DOHH2 (cell line): ENCODE measurements at regions not wholly inside any gene's neighbourhood (a gene's known extent, or its start where the extent isn't known, plus 50 kb on each side); places are given as distances from the start of the nearest gene placed in this dataset.

Experiments used
- H3F3A ChIP-seq: fragments of 200-600 bp; sonication (generic), shearing (Covaris generic); 2 replicates; pipeline ENCODE4 v1.6.0; 2016; ENCODE audit warnings: antibody characterized with exemption, mild to moderate bottlenecking; ENCODE audit not compliant: control insufficient read depth, insufficient read depth
- H3K27ac ChIP-seq: fragments of 200-600 bp; sonication (generic); 2 replicates; pipeline ENCODE4 v1.5.1; 2014; ENCODE audit warnings: low read depth, mild to moderate bottlenecking, low read length, moderate library complexity
- H3K27me3 ChIP-seq: fragments of 200-600 bp; sonication (generic); 2 replicates; pipeline ENCODE4 v1.6.1; 2014; ENCODE audit warnings: mild to moderate bottlenecking, low read length, mixed read lengths; ENCODE audit not compliant: control insufficient read depth
- H3K36me3 ChIP-seq: fragments of 200-600 bp; sonication (generic); 2 replicates; pipeline ENCODE4 v1.6.1; 2014; ENCODE audit warnings: mild to moderate bottlenecking, low read length, moderate library complexity, mixed read lengths; ENCODE audit not compliant: control insufficient read depth
- H3K4me1 ChIP-seq: fragments of 200-600 bp; sonication (generic); 2 replicates; pipeline ENCODE4 v1.6.1; 2014; ENCODE audit warnings: mild to moderate bottlenecking, low read length, mixed read lengths; ENCODE audit not compliant: control insufficient read depth
- H3K4me2 ChIP-seq: fragments of 200-600 bp; sonication (generic); 2 replicates; pipeline ENCODE4 v1.6.0; 2014; ENCODE audit warnings: mild to moderate bottlenecking, low read length, moderate library complexity
- H3K4me3 ChIP-seq: fragments of 200-600 bp; sonication (generic); 2 replicates; pipeline ENCODE4 v1.5.1; 2014; ENCODE audit warnings: mild to moderate bottlenecking, low read length, mixed read lengths
- H3K79me2 ChIP-seq: fragments of 200-600 bp; sonication (generic); 2 replicates; pipeline ENCODE4 v1.6.1; 2014; ENCODE audit warnings: mild to moderate bottlenecking, low read length, mixed read lengths; ENCODE audit not compliant: control insufficient read depth
- H3K9me2 ChIP-seq: fragments of 200-600 bp; sonication (generic); replicated peaks from 2 replicates; pipeline ENCODE4 v1.6.1; 2014; ENCODE audit warnings: mild to moderate bottlenecking, low read length, mixed read lengths; ENCODE audit not compliant: control insufficient read depth
- H3K9me3 ChIP-seq: fragments of 200-600 bp; sonication (generic); 2 replicates; pipeline ENCODE4 v1.6.1; 2014; ENCODE audit warnings: antibody characterized with exemption, low read length, mixed read lengths; ENCODE audit not compliant: control insufficient read depth, insufficient read depth
- H4K20me1 ChIP-seq: fragments of 200-600 bp; sonication (generic); 2 replicates; pipeline ENCODE4 v1.6.0; 2014; ENCODE audit warnings: low read depth, mild to moderate bottlenecking, antibody characterized with exemption, low read length, moderate library complexity; ENCODE audit not compliant: control insufficient read depth, insufficient read depth
- CTCF ChIP-seq: fragments of 200-600 bp; sonication (generic); IDR thresholded peaks from one replicate; pipeline ENCODE4 v1.5.1; 2014; ENCODE audit warnings: antibody characterized with exemption, mild to moderate bottlenecking, low read depth, low read length; ENCODE audit not compliant: poor library complexity, severe bottlenecking
- EZH2phosphoT487 ChIP-seq: fragments of 200-600 bp; sonication (generic); IDR thresholded peaks from 2 replicates; pipeline ENCODE4 v1.6.1; 2017; ENCODE audit warnings: borderline replicate concordance, mild to moderate bottlenecking, antibody characterized with exemption, low read length, moderate library complexity, mixed read lengths

DNA sequence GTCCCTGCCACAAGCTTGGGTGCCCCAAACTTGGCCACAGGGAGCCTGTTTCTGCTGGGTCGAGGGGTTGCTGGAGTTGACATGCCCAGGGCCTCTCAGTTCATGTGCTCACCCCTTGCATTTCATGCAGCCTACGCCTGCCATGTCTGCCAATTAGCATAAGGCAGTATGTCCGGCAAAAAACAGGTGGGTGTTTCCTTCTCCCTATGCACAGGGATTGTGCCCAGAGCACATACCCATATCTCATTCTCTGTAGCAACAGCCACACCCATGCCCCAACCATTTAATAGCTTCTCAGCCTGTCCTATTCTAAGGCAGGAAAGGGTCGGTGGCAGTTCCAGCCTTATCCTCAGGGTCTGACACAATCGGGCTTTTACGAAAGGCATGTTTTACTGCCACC lies 340.4 kb upstream of the ASIC2 start:
- Histone ChIP-seq H3K9me3 (no peaks in the 10 kb centered on the region), H3F3A (no peaks in the 10 kb centered on the region), H3K4me1 (no peaks in the 10 kb centered on the region), H3K9me2 (no peaks in the 10 kb centered on the region), H3K36me3 (no peaks in the 10 kb centered on the region), H4K20me1 (no peaks in the 10 kb centered on the region), H3K4me3 (no peak overlapping the region), H3K4me2 (no peak overlapping the region), H3K27ac (no peak overlapping the region), H3K79me2 (no peaks in the 10 kb centered on the region), H3K27me3 (no peaks in the 10 kb centered on the region)
- TF ChIP-seq CTCF (no peak), EZH2phosphoT487 (no peak)

- no peaks in the 10 kb centered on the region for H3K9me2 ChIP-seq
- no peaks in the 10 kb centered on the region for H3K79me2 ChIP-seq
- no peaks in the 10 kb centered on the region for H4K20me1 ChIP-seq
- H3K9me3 ChIP-seq: no peaks in the 10 kb centered on the region
- no peak overlapping the region for H3K27ac ChIP-seq
- H3K4me2 ChIP-seq: no peak overlapping the region
- H3K4me3 ChIP-seq: no peak overlapping the region
- H3K36me3 ChIP-seq: no peaks in the 10 kb centered on the region
- H3K4me1 ChIP-seq: no peaks in the 10 kb centered on the region
- no peaks in the 10 kb centered on the region for H3F3A ChIP-seq
- TF ChIP-seq CTCF (no peak), EZH2phosphoT487 (no peak)
- no peaks in the 10 kb centered on the region for H3K27me3 ChIP-seq
Measured at GRCh38 chr17:33637534-33637933, 344.4 kb upstream of the ASIC2 start.

DNA sequence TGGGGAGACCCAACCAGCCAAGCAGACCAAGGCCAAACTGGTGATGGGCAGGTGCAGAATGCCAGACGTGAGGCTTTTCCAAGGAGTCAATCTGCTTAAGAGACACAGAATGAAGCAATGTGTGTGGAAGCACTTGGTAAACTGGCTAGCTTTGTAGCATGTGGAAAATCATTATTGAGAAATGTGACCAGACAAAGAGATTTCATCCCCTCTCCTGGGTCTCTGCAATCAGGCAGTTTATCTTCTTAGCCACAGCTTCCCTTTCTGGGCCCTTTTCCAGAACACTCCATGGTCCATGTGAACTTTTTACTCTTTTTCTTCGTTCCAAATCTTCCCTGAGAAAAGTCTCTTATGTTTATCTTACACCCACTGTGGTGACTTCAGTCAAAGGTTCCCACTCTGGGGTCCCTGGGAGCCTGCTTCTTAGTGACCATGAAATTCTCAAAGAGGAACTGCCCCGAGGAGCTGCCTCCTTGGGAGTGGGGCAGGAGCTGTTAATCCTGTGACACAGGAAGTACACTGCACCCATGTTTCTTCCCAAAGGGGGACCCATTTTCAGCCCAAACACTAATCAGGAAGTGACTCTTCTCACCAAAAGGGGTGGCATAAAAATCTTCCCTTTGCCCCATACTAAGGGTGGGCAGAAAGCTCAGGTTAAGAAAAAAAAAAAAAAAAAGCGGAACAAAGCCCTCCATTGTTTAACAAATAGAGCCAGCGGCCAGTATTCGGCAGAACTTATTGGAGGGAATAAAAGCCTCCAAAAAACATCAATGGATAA lies 346.2 kb upstream of the ASIC2 start:
- H3K9me3 ChIP-seq: no peaks in the 10 kb centered on the region
- no peaks in the 10 kb centered on the region for H3K79me2 ChIP-seq
- H3K4me1 ChIP-seq: no peaks in the 10 kb centered on the region
- no peaks in the 10 kb centered on the region for H3K36me3 ChIP-seq
- no peaks in the 10 kb centered on the region for H3K27me3 ChIP-seq
- H4K20me1 ChIP-seq: no peaks in the 10 kb centered on the region
- no peaks in the 10 kb centered on the region for H3K9me2 ChIP-seq
- no peaks in the 10 kb centered on the region for H3F3A ChIP-seq
- H3K4me3 ChIP-seq: no peak overlapping the region
- TF ChIP-seq EZH2phosphoT487 (no peak), CTCF (no peak)
- no peak overlapping the region for H3K27ac ChIP-seq
- no peak overlapping the region for H3K4me2 ChIP-seq
